Ishikawa (cell line): ENCODE measurements at regions not wholly inside any gene's neighbourhood (a gene's known extent, or its start where the extent isn't known, plus 50 kb on each side); places are given as distances from the start of the nearest gene placed in this dataset.

Experiments used
- CEBPB ChIP-seq: IDR thresholded peaks from 2 replicates; pipeline ENCODE4 v1.6.1; 2012
- CREB1 ChIP-seq: IDR thresholded peaks from 2 replicates; pipeline ENCODE4 v1.6.1; 2012; ENCODE audit warnings: low read depth
- EGR1 ChIP-seq: IDR thresholded peaks from 2 replicates; pipeline ENCODE4 v1.6.1; 2012
- EP300 ChIP-seq: IDR thresholded peaks from 2 replicates; pipeline ENCODE4 v1.6.1; 2012; ENCODE audit warnings: borderline replicate concordance
- FOXM1 ChIP-seq: IDR thresholded peaks from 2 replicates; pipeline ENCODE4 v1.6.1; 2012; ENCODE audit warnings: low read depth, borderline replicate concordance
- MAX ChIP-seq: IDR thresholded peaks from 2 replicates; pipeline ENCODE4 v1.6.1; 2012
- NFIC ChIP-seq: IDR thresholded peaks from 2 replicates; pipeline ENCODE4 v1.6.1; 2012
- RAD21 ChIP-seq: IDR thresholded peaks from 2 replicates; pipeline ENCODE4 v1.6.1; 2012; ENCODE audit warnings: low read depth
- REST ChIP-seq: IDR thresholded peaks from 2 replicates; pipeline ENCODE4 v1.6.1; 2012; ENCODE audit warnings: low read depth, mild to moderate bottlenecking
- TAF1 ChIP-seq: IDR thresholded peaks from 2 replicates; pipeline ENCODE4 v1.6.1; 2012; ENCODE audit warnings: low read depth, mild to moderate bottlenecking
- TCF12 ChIP-seq: IDR thresholded peaks from 2 replicates; pipeline ENCODE4 v1.6.1; 2012; ENCODE audit warnings: low read depth
- TEAD4 ChIP-seq: IDR thresholded peaks from 2 replicates; pipeline ENCODE4 v1.6.1; 2012
- USF1 ChIP-seq: IDR thresholded peaks from 2 replicates; pipeline ENCODE4 v1.6.1; 2012
- YY1 ChIP-seq: IDR thresholded peaks from 2 replicates; pipeline ENCODE4 v1.6.1; 2012; ENCODE audit warnings: low read depth
- ZBTB7A ChIP-seq: IDR thresholded peaks from 2 replicates; pipeline ENCODE4 v1.6.1; 2012; ENCODE audit warnings: low read depth

GRCh38 chr13:57918913-57919312 is 287.4 kb downstream of the PCDH17 start:
- TF ChIP-seq TEAD4 (no peak), USF1 (no peak), CREB1 (no peak), MAX (no peak), YY1 (no peak), TCF12 (no peak), TAF1 (no peak)

GRCh38 chr13:57925250-57925649 is 293.7 kb downstream of the PCDH17 start:
- no peak for TF ChIP-seq YY1
- TF ChIP-seq RAD21: peak; percentile 42

- TF ChIP-seq YY1 (no peak), RAD21 (no peak), TCF12 (no peak), FOXM1 (no peak), USF1 (no peak), EP300 (no peak), TAF1 (no peak), MAX (no peak), EGR1 (no peak), NFIC (no peak), ZBTB7A (no peak), CREB1 (no peak)
Measured at GRCh38 chr13:57925751-57926150, 294.2 kb downstream of the PCDH17 start.

GRCh38 chr13:57932061-57932460 is 300.5 kb downstream of the PCDH17 start:
- TF ChIP-seq CREB1 (no peak), REST (no peak), TAF1 (no peak), TCF12 (no peak), RAD21 (no peak), MAX (no peak), EP300 (no peak), FOXM1 (no peak), NFIC (no peak), ZBTB7A (no peak), USF1 (no peak)

GRCh38 chr13:57933606-57934005 is 302.1 kb downstream of the PCDH17 start:
- no peak for TF ChIP-seq CEBPB

GRCh38 chr13:57935965-57936364 is 304.4 kb downstream of the PCDH17 start:
- TF ChIP-seq FOXM1 (no peak), YY1 (no peak), REST (no peak), CEBPB (no peak), TAF1 (no peak)

- no peak for TF ChIP-seq EP300
- no peak for TF ChIP-seq USF1
- no peak for TF ChIP-seq EGR1
- TF ChIP-seq YY1: no peak
- no peak for TF ChIP-seq TCF12
- TF ChIP-seq CEBPB: no peak
Measured at GRCh38 chr13:57946361-57946760, 314.8 kb downstream of the PCDH17 start.
